Left ventricle myocardium superior (tissue), 1 donor: ENCODE measurements at regions not wholly inside any gene's neighbourhood (a gene's known extent, or its start where the extent isn't known, plus 50 kb on each side); places are given as distances from the start of the nearest gene placed in this dataset.
"Not testable (repeated sequence)": the region's sequence is repeated elsewhere in the genome, so short reads cannot be mapped to it uniquely, and the experiment has no call there.

Experiments used
- ATAC-seq: fragments of 200-7000 bp; cut with Tn5 transposase; one replicate; pipeline ENCODE4 v1.9.1; 2020; ENCODE audit warnings: mild to moderate bottlenecking, moderate library complexity
- DNase-seq: peaks from one replicate; pipeline ENCODE4 v3.0.0-alpha.2; 2020
- intact Hi-C: fragments of 100-400 bp; cut with micrococcal nuclease; formaldehyde crosslinking; loops from one replicate; pipeline ENCODE4 v1.11.0; 2022
- donor health status: DM: no; HTN: yes; CAD: no; lungs with severe emphysema.

GRCh38 chr7:65683362-65683761, 189.5 kb upstream of the VKORC1L1 start:
- intact Hi-C loops, DNase-seq, ATAC-seq: not testable (repeated sequence)

- DNase-seq, intact Hi-C loops, ATAC-seq: not testable (repeated sequence)
Measured at GRCh38 chr7:65699026-65699714, 173.7 kb upstream of the VKORC1L1 start.

GRCh38 chr7:65699715-65700356, 173.0 kb upstream of the VKORC1L1 start:
- intact Hi-C loops, DNase-seq, ATAC-seq: not testable (repeated sequence)

- DNase-seq, ATAC-seq, intact Hi-C loops: not testable (repeated sequence)
Measured at GRCh38 chr7:65719123-65719798, 153.6 kb upstream of the VKORC1L1 start.

GRCh38 chr7:65722361-65722792, 150.5 kb upstream of the VKORC1L1 start:
- peak; percentile 55 for ATAC-seq
- peak; percentile 39 for DNase-seq
- intact Hi-C loops, result no loop called here

GRCh38 chr7:65727182-65727581, 145.7 kb upstream of the VKORC1L1 start:
- DNase-seq, intact Hi-C loops, ATAC-seq: not testable (repeated sequence)

- intact Hi-C loops, result no loop called here
- ATAC-seq (no peak), DNase-seq (no peak)
Measured at GRCh38 chr7:65731129-65731528, 141.7 kb upstream of the VKORC1L1 start.

GRCh38 chr7:65731562-65732035, 141.3 kb upstream of the VKORC1L1 start:
- intact Hi-C loops, result no loop called here
- ATAC-seq (peak; percentile 57), DNase-seq (no peak)

GRCh38 chr7:65744406-65744805, 128.5 kb upstream of the VKORC1L1 start:
- no peak for DNase-seq
- intact Hi-C loops, result no loop called here
- ATAC-seq, result no peak

- intact Hi-C loops, result no loop called here
- DNase-seq (no peak), ATAC-seq (no peak)
Measured at GRCh38 chr7:65746398-65746669, 126.5 kb upstream of the VKORC1L1 start.

- DNase-seq (no peak), ATAC-seq (no peak)
- intact Hi-C loops, result no loop called here
Measured at GRCh38 chr7:65749039-65749438, 123.8 kb upstream of the VKORC1L1 start.

- ATAC-seq, result no peak
- intact Hi-C loops, result no loop called here
- DNase-seq, result no peak
Measured at GRCh38 chr7:65749518-65749917, 123.4 kb upstream of the VKORC1L1 start.

GRCh38 chr7:65750511-65751344, 122.1 kb upstream of the VKORC1L1 start:
- ATAC-seq, result peak; percentile 100
- intact Hi-C loops, result no loop called here
- DNase-seq, result peak; percentile 95

- DNase-seq, ATAC-seq, intact Hi-C loops: not testable (repeated sequence)
Measured at GRCh38 chr7:65754070-65754469, 118.8 kb upstream of the VKORC1L1 start.

GRCh38 chr7:65758991-65759390, 113.9 kb upstream of the VKORC1L1 start:
- DNase-seq, intact Hi-C loops, ATAC-seq: not testable (repeated sequence)

GRCh38 chr7:65762712-65763111, 110.2 kb upstream of the VKORC1L1 start:
- peak; percentile 54 for ATAC-seq
- intact Hi-C loops, DNase-seq: not testable (repeated sequence)

GRCh38 chr7:65763114-65763513, 109.8 kb upstream of the VKORC1L1 start:
- DNase-seq, ATAC-seq, intact Hi-C loops: not testable (repeated sequence)

GRCh38 chr7:65770473-65771225, 102.2 kb upstream of the VKORC1L1 start:
- intact Hi-C loops, result not testable (repeated sequence)
- peak; percentile 99 for ATAC-seq
- DNase-seq, result peak; percentile 97

- intact Hi-C loops, DNase-seq, ATAC-seq: not testable (repeated sequence)
Measured at GRCh38 chr7:65771226-65771569, 101.7 kb upstream of the VKORC1L1 start.
